ENCODE measurements at regions not wholly inside any gene's neighbourhood (a gene's known extent, or its start where the extent isn't known, plus 50 kb on each side); places are given as distances from the start of the nearest gene placed in this dataset.

GRCh38 chr18:24942144-24942543, 409.8 kb downstream of the ZNF521 start:
- DNase-seq = no peak

GRCh38 chr18:24947521-24948305, 404.3 kb downstream of the ZNF521 start:
- DNase-seq = no peak

GRCh38 chr18:24949908-24950307, 402.1 kb downstream of the ZNF521 start:
- DNase-seq = no peak

- no peak for DNase-seq
These were observed 397.6 kb downstream of the ZNF521 start for GRCh38 chr18:24954341-24954740.

- DNase-seq = no peak
These were observed 394.0 kb downstream of the ZNF521 start for GRCh38 chr18:24958001-24958400.

- DNase-seq = no peak
These were observed 392.9 kb downstream of the ZNF521 start for GRCh38 chr18:24959051-24959476.

- no peak for DNase-seq
These were observed 387.8 kb downstream of the ZNF521 start for GRCh38 chr18:24964216-24964615.

GRCh38 chr18:24968238-24968775, 383.7 kb downstream of the ZNF521 start:
- DNase-seq = peak; percentile 51

GRCh38 chr18:24972577-24972976, 379.4 kb downstream of the ZNF521 start:
- DNase-seq = no peak

- no peak for DNase-seq
These were observed 377.5 kb downstream of the ZNF521 start for GRCh38 chr18:24974431-24974830.

GRCh38 chr18:24975496-24976372, 376.2 kb downstream of the ZNF521 start:
- DNase-seq = no peak

GRCh38 chr18:24976502-24976901, 375.5 kb downstream of the ZNF521 start:
- DNase-seq = no peak

- DNase-seq = no peak
These were observed 372.7 kb downstream of the ZNF521 start for GRCh38 chr18:24979235-24979634.

GRCh38 chr18:24982831-24983230, 369.1 kb downstream of the ZNF521 start:
- DNase-seq = peak; percentile 32

GRCh38 chr18:24983566-24984139, 368.3 kb downstream of the ZNF521 start:
- DNase-seq = no peak

- DNase-seq = no peak
These were observed 366.4 kb downstream of the ZNF521 start for GRCh38 chr18:24985586-24985985.

- DNase-seq = peak; percentile 37
These were observed 365.2 kb downstream of the ZNF521 start for GRCh38 chr18:24986666-24987302.

- peak; percentile 45 for DNase-seq
These were observed 364.4 kb downstream of the ZNF521 start for GRCh38 chr18:24987303-24988252.

GRCh38 chr18:24988253-24988840, 363.6 kb downstream of the ZNF521 start:
- DNase-seq = no peak

- no peak for DNase-seq
These were observed 362.0 kb downstream of the ZNF521 start for GRCh38 chr18:24989760-24990593.
